IMR-90 (cell line): ENCODE measurements at regions not wholly inside any gene's neighbourhood (a gene's known extent, or its start where the extent isn't known, plus 50 kb on each side); places are given as distances from the start of the nearest gene placed in this dataset.

Experiments
- ATAC-seq: fragments of 200-7000 bp; cut with Tn5 transposase; 2 replicates; pipeline ENCODE4 v1.9.1; 2020; ENCODE audit warnings: low read depth, mild to moderate bottlenecking, moderate library complexity
- BruUV-seq: library from RNA; stranded (reverse); fragments of 400-500 nt; replicated peaks from 2 replicates; lab custom pipeline; 2021; lab: Mats Ljungman, UMichigan
- CTCF ChIA-PET: fragments of 300-600 bp; formaldehyde crosslinking; extraction: SDS; loops from one replicate; lab custom pipeline; 2021; ENCODE audit warnings: antibody characterized with exemption; lab: Yijun Ruan, JAX
- POLR2A ChIA-PET: fragments of 300-600 bp; sonication (Branson Sonifier 250); formaldehyde crosslinking; loops from one replicate; lab custom pipeline; 2022; ENCODE audit warnings: antibody characterized with exemption; ENCODE audit not compliant: unreplicated experiment; lab: Charles Lee
- DNase-seq: peaks from one replicate; pipeline ENCODE4 v3.0.0; 2013
- H2AFZ ChIP-seq: replicated peaks from 2 replicates; pipeline ENCODE3; 2013; ENCODE audit warnings: low read length, mild to moderate bottlenecking; ENCODE audit not compliant: poor library complexity
- H2AK5ac ChIP-seq: 2 replicates; pipeline ENCODE4 v1.6.1; 2013; ENCODE audit warnings: low read depth, low read length, inconsistent platforms
- H2AK9ac ChIP-seq: replicated peaks from 2 replicates; pipeline ENCODE3; 2013; ENCODE audit warnings: mild to moderate bottlenecking, low read depth, low read length, moderate library complexity; ENCODE audit not compliant: poor library complexity
- H2BK120ac ChIP-seq: 2 replicates; pipeline ENCODE4 v1.6.1; 2013; ENCODE audit warnings: low read depth, low read length, inconsistent platforms
- H2BK15ac ChIP-seq: 3 replicates; pipeline ENCODE4 v1.6.1; 2013; ENCODE audit warnings: low read depth, low read length, inconsistent platforms
- H2BK20ac ChIP-seq: 2 replicates; pipeline ENCODE4 v1.6.1; 2013; ENCODE audit warnings: low read depth, mild to moderate bottlenecking, inconsistent platforms, low read length, moderate library complexity
- H2BK5ac ChIP-seq: 2 replicates; pipeline ENCODE4 v1.6.1; 2013; ENCODE audit warnings: mild to moderate bottlenecking, low read depth, low read length, inconsistent platforms; ENCODE audit not compliant: poor library complexity, severe bottlenecking
- H3K14ac ChIP-seq: replicated peaks from 2 replicates; pipeline ENCODE4 v1.6.1; 2013; ENCODE audit warnings: low read depth, low read length, inconsistent platforms
- H3K18ac ChIP-seq: 2 replicates; pipeline ENCODE4 v1.6.1; 2013; ENCODE audit warnings: low read depth, low read length, control low read depth
- H3K23ac ChIP-seq: 2 replicates; pipeline ENCODE4 v1.6.1; 2013; ENCODE audit warnings: low read depth, low read length, inconsistent platforms
- H3K27ac ChIP-seq: 2 replicates; pipeline ENCODE4 v1.5.1; 2013; ENCODE audit warnings: mild to moderate bottlenecking, control low read depth, low read length; ENCODE audit not compliant: insufficient read depth
- H3K27me3 ChIP-seq: 2 replicates; pipeline ENCODE4 v1.6.1; 2013; ENCODE audit warnings: low read length; ENCODE audit not compliant: control insufficient read depth, insufficient read depth
- H3K36me3 ChIP-seq: 2 replicates; pipeline ENCODE4 v1.6.1; 2013; ENCODE audit warnings: low read length, mixed read lengths; ENCODE audit not compliant: control insufficient read depth, insufficient read depth
- H3K4ac ChIP-seq: 2 replicates; pipeline ENCODE4 v1.6.1; 2013; ENCODE audit warnings: low read depth, low read length, inconsistent platforms
- H3K4me1 ChIP-seq: 2 replicates; pipeline ENCODE4 v1.6.1; 2013; ENCODE audit warnings: low read length, mixed read lengths; ENCODE audit not compliant: control insufficient read depth, insufficient read depth
- H3K4me2 ChIP-seq: 2 replicates; pipeline ENCODE4 v1.6.1; 2013; ENCODE audit warnings: low read depth, mild to moderate bottlenecking, control low read depth, low read length, moderate library complexity
- H3K4me3 ChIP-seq: 2 replicates; pipeline ENCODE4 v1.5.1; 2013; ENCODE audit warnings: low read depth, mild to moderate bottlenecking, control low read depth, low read length, moderate library complexity; ENCODE audit not compliant: insufficient read depth
- H3K56ac ChIP-seq: 2 replicates; pipeline ENCODE4 v1.6.1; 2013; ENCODE audit warnings: low read length, inconsistent platforms; ENCODE audit not compliant: insufficient read depth; ENCODE audit errors: extremely low read depth
- H3K79me1 ChIP-seq, 2 experiments: 2 replicates each; pipeline ENCODE4 v1.6.1; 2013; ENCODE audit warnings: low read length in 2 of 2, inconsistent platforms in 1 of 2, low read depth in 1 of 2
- H3K9ac ChIP-seq: 2 replicates; pipeline ENCODE4 v1.6.1; 2013; ENCODE audit warnings: low read depth, low read length, control low read depth
- H3K9me1 ChIP-seq: 2 replicates; pipeline ENCODE4 v1.6.1; 2013; ENCODE audit warnings: low read length, inconsistent platforms; ENCODE audit not compliant: insufficient read depth
- H3K9me3 ChIP-seq: 2 replicates; pipeline ENCODE4 v1.6.1; 2013; ENCODE audit warnings: low read length; ENCODE audit not compliant: control insufficient read depth, insufficient read depth
- H4K20me1 ChIP-seq: 2 replicates; pipeline ENCODE4 v1.6.1; 2013; ENCODE audit warnings: low read length, inconsistent platforms; ENCODE audit not compliant: insufficient read depth
- H4K5ac ChIP-seq: 2 replicates; pipeline ENCODE4 v1.6.1; 2013; ENCODE audit warnings: mild to moderate bottlenecking, low read depth, low read length, control low read depth
- H4K8ac ChIP-seq, 2 experiments: 2 replicates each; pipeline ENCODE4 v1.6.1; 2013; ENCODE audit warnings: low read depth in 2 of 2, low read length in 2 of 2, control low read depth in 1 of 2, inconsistent platforms in 1 of 2
- H4K91ac ChIP-seq: 2 replicates; pipeline ENCODE4 v1.6.1; 2013; ENCODE audit warnings: low read depth, low read length, inconsistent platforms; ENCODE audit not compliant: insufficient read depth
- CTCF ChIP-seq: conservative IDR thresholded peaks from 2 replicates; pipeline ENCODE4 v1.5.1; 2012; ENCODE audit warnings: mild to moderate bottlenecking, low read depth, low read length, improper control_type of control experiment
- ELK1 ChIP-seq: fragments of 150-350 bp; IDR thresholded peaks from 2 replicates; pipeline ENCODE4 v1.6.1; 2016; ENCODE audit warnings: low read depth, mild to moderate bottlenecking, low read length, moderate library complexity, borderline replicate concordance
- FOS ChIP-seq: fragments of 150-350 bp; IDR thresholded peaks from 2 replicates; pipeline ENCODE4 v1.6.1; 2016; ENCODE audit warnings: low read depth, low read length
- MXI1 ChIP-seq: IDR thresholded peaks from 2 replicates; pipeline ENCODE4 v1.6.1; 2012; ENCODE audit warnings: low read depth, mild to moderate bottlenecking, low read length, moderate library complexity, borderline replicate concordance
- NFE2L2 ChIP-seq: fragments of 150-350 bp; IDR thresholded peaks from 2 replicates; pipeline ENCODE4 v1.6.1; 2016; ENCODE audit warnings: low read depth, mild to moderate bottlenecking, low read length
- POLR2A ChIP-seq: IDR thresholded peaks from 2 replicates; pipeline ENCODE4 v1.6.1; 2012; ENCODE audit warnings: mild to moderate bottlenecking, low read depth, low read length
- RAD21 ChIP-seq: IDR thresholded peaks from 2 replicates; pipeline ENCODE4 v1.6.1; 2012; ENCODE audit warnings: low read length, improper control_type of control experiment
- RCOR1 ChIP-seq: IDR thresholded peaks from 2 replicates; pipeline ENCODE4 v1.6.1; 2012; ENCODE audit warnings: mild to moderate bottlenecking, low read length, improper control_type of control experiment; ENCODE audit not compliant: insufficient replicate concordance
- RFX5 ChIP-seq: IDR thresholded peaks from 2 replicates; pipeline ENCODE4 v1.8.0; 2012; ENCODE audit warnings: low read depth, mild to moderate bottlenecking, low read length, moderate library complexity
- SMC3 ChIP-seq: fragments of 150-350 bp; IDR thresholded peaks from 2 replicates; pipeline ENCODE4 v1.6.1; 2016; ENCODE audit warnings: low read depth, mild to moderate bottlenecking, antibody characterized with exemption, low read length, moderate library complexity
- USF2 ChIP-seq: fragments of 150-350 bp; IDR thresholded peaks from 2 replicates; pipeline ENCODE4 v1.6.1; 2017; ENCODE audit warnings: mild to moderate bottlenecking, antibody characterized with exemption, low read length, low read depth
- WGBS, 2 experiments: methylation state at CpG; one replicate each; pipeline versions ENCODE4 v1.1.5 to v1.1.7; 2013; ENCODE audit warnings: missing lambda C conversion rate in 2 of 2; ENCODE audit not compliant: insufficient read length in 1 of 2; ENCODE audit errors: extremely low coverage in 2 of 2; 5-methylcytosine and 5-hydroxymethylcytosine counted together
- dilution Hi-C: fragments of 300-500 bp; cut with HindIII; formaldehyde crosslinking; loops from one replicate; pipeline ENCODE4 v1.14.3; 2018; ENCODE audit warnings: low sequenced_read_pairs; ENCODE audit not compliant: unreplicated experiment
- in situ Hi-C: fragments of 300-500 bp; cut with MboI; formaldehyde crosslinking; loops from 3 replicates; pipeline ENCODE4 v1.14.3; 2019; ENCODE audit warnings: low sequenced_read_pairs, inconsistent platforms, mixed read lengths
- intact Hi-C: fragments of 100-400 bp; cut with micrococcal nuclease; formaldehyde crosslinking; loops from 2 replicates; pipeline ENCODE4 v1.10.0; 2022

GRCh38 chr7:32222251-32222900 lies 152.2 kb upstream of the PDE1C start:
- Histone ChIP-seq H2AK5ac (no peak overlapping the region), H3K9me1 (no peaks in the 10 kb centered on the region), H2AK9ac (no peak overlapping the region), H4K20me1 (no peaks in the 10 kb centered on the region), H4K8ac (no peak overlapping the region), H3K9ac (no peak overlapping the region), H4K5ac (no peak overlapping the region), H2BK5ac (no peak overlapping the region), H3K18ac (no peak overlapping the region), H3K4me1 (no peaks in the 10 kb centered on the region), H2AFZ (no peak overlapping the region), H2BK15ac (no peak overlapping the region), H2BK120ac (no peak overlapping the region), H3K79me1 (no peaks in the 10 kb centered on the region), H3K4me3 (no peak overlapping the region), H2BK20ac (no peak overlapping the region), H3K14ac (no peak overlapping the region), H3K56ac (no peak overlapping the region), H3K27me3 (peaks cover 2% of the 10 kb centered on the region; the same call in 1 of the 2 replicates), H3K4me2 (no peak overlapping the region), H3K36me3 (no peaks in the 10 kb centered on the region), H3K23ac (no peak overlapping the region), H3K9me3 (no peaks in the 10 kb centered on the region; the same call in 1 of the 2 replicates), H3K27ac (no peak overlapping the region), H3K4ac (no peak overlapping the region), H4K91ac (no peak overlapping the region)
- no TSS peak for BruUV-seq
- ChIA-PET POLR2A (no interaction called here), CTCF (no interaction called here)
- TF ChIP-seq SMC3 (no peak), RFX5 (no peak), POLR2A (no peak), USF2 (no peak), RCOR1 (no peak), CTCF (no peak), ELK1 (no peak), NFE2L2 (no peak), FOS (no peak), RAD21 (no peak), MXI1 (no peak)
- WGBS, 2 experiments = 7% methylated on average over 3 of the region's 4 CpGs; no CpG with 5 or more reads in 1 of the 2 experiments
- dilution Hi-C loops = no loop called here
- in situ Hi-C loops = no loop called here
- intact Hi-C loops = no loop called here
- ATAC-seq (no peak), DNase-seq (no peak)
